ENCODE measurements at regions not wholly inside any gene's neighbourhood (a gene's known extent, or its start where the extent isn't known, plus 50 kb on each side); places are given as distances from the start of the nearest gene placed in this dataset.

- TF ChIP-seq CTCF (IDR thresholded peaks at IDR 0.05; ENCODE audit: low read depth, low read length): no peak
- Histone ChIP-seq H3K36me3 (no peaks in the 10 kb centered on the region), H3K4me3 (ENCODE audit: low read depth, low read length) (no peak overlapping the region), H3K4me1 (no peaks in the 10 kb centered on the region), H3K27me3 (no peaks in the 10 kb centered on the region), H3K9me3 (no peaks in the 10 kb centered on the region)
- DNase-seq: no peak
These were observed 507.8 kb upstream of the NMUR2 start for GRCh38 chr5:152912924-152913323.

GRCh38 chr5:152932621-152933020 lies 527.5 kb upstream of the NMUR2 start:
- Histone ChIP-seq H3K9me3 (no peaks in the 10 kb centered on the region; the same call in none of the 2 replicates), H3K36me3 (no peaks in the 10 kb centered on the region), H3K4me3 (ENCODE audit: low read depth, low read length) (no peak overlapping the region), H3K27me3 (no peaks in the 10 kb centered on the region), H3K4me1 (no peaks in the 10 kb centered on the region)
- no peak for DNase-seq
- TF ChIP-seq CTCF (IDR thresholded peaks at IDR 0.05; ENCODE audit: low read depth, low read length): no peak

- no peaks in the 10 kb centered on the region for H3K36me3 ChIP-seq
- no peaks in the 10 kb centered on the region for H3K27me3 ChIP-seq
- H3K4me3 ChIP-seq (ENCODE audit: low read depth, low read length): no peak overlapping the region
- no peaks in the 10 kb centered on the region for H3K4me1 ChIP-seq
- no peaks in the 10 kb centered on the region; the same call in none of the 2 replicates for H3K9me3 ChIP-seq
- no peak for DNase-seq
- TF ChIP-seq CTCF (IDR thresholded peaks at IDR 0.05; ENCODE audit: low read depth, low read length): no peak
These were observed 528.0 kb upstream of the NMUR2 start for GRCh38 chr5:152933056-152933455.

DNA sequence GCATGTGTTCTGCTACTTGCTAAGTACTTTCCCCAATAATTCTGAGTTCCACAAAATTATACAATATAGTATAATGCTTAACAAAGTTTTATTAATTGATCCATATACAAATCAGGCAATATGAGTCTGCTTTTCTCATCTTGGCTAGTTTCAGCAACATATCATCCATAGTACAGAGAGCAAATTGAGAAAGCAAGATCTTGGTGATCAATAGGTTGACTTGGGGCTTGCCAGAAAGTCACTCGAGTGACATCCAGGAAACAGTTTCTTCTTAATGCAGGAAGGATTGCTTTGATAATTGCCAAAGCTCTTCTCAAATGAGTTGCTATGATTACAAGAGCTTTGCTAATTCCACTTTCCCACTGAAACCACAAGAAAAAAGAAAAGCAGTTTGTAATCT lies 533.6 kb upstream of the NMUR2 start:
- H3K4me3 ChIP-seq (ENCODE audit: low read depth, low read length): no peak overlapping the region
- no peak for DNase-seq
- no peaks in the 10 kb centered on the region for H3K36me3 ChIP-seq
- H3K4me1 ChIP-seq: no peaks in the 10 kb centered on the region
- TF ChIP-seq CTCF (IDR thresholded peaks at IDR 0.05; ENCODE audit: low read depth, low read length): no peak
- H3K27me3 ChIP-seq: no peaks in the 10 kb centered on the region
- H3K9me3 ChIP-seq: no peaks in the 10 kb centered on the region

- no peaks in the 10 kb centered on the region; the same call in 1 of the 2 replicates for H3K9me3 ChIP-seq
- H3K4me1 ChIP-seq: no peaks in the 10 kb centered on the region
- no peaks in the 10 kb centered on the region for H3K27me3 ChIP-seq
- no peak overlapping the region for H3K4me3 ChIP-seq (ENCODE audit: low read depth, low read length)
- DNase-seq: no peak
- TF ChIP-seq CTCF (IDR thresholded peaks at IDR 0.05; ENCODE audit: low read depth, low read length): no peak
- no peaks in the 10 kb centered on the region for H3K36me3 ChIP-seq
These were observed 537.7 kb upstream of the NMUR2 start for GRCh38 chr5:152942633-152943336.

DNA sequence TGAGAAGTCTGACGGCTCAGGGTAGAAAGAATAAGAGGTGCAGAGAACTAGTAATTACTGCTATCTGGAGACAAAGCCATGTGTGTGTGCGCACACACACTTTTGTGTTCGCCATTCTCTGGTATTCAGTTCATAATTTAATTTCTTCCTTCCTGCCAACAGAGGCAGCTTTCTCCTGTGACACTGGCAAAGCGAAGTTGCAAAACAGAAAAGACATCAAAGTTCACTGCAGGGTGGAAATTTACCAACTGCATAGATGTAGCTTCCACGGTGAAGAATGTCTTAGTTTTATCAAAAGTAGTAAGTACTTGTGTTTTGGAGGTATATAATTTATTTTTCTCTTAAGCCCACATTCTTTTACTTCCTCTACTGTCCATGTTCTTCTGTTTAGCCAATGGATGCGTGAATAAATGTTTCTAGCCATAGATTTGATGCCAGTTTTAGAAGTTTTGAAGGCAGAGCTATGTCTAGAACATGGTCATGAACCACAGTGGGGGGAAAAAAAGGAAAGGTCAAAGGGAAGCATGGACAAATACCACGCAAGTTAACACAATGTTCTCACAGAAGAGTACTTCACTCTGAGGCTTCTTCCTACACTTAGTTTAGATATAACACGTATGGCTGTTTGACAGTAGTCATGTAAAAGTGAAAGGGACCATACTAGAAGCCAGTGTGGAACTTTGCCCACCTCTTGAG lies 536.5 kb upstream of the GRIA1 start:
- DNase-seq: no peak
- Histone ChIP-seq H3K9me3 (no peaks in the 10 kb centered on the region), H3K4me3 (ENCODE audit: low read depth, low read length) (no peak overlapping the region), H3K4me1 (no peaks in the 10 kb centered on the region), H3K36me3 (no peaks in the 10 kb centered on the region), H3K27me3 (no peaks in the 10 kb centered on the region)
- TF ChIP-seq CTCF (IDR thresholded peaks at IDR 0.05; ENCODE audit: low read depth, low read length): no peak

Measured in BE2C (cell line).